ENCODE measurements at regions not wholly inside any gene's neighbourhood (a gene's known extent, or its start where the extent isn't known, plus 50 kb on each side); places are given as distances from the start of the nearest gene placed in this dataset.

DNA sequence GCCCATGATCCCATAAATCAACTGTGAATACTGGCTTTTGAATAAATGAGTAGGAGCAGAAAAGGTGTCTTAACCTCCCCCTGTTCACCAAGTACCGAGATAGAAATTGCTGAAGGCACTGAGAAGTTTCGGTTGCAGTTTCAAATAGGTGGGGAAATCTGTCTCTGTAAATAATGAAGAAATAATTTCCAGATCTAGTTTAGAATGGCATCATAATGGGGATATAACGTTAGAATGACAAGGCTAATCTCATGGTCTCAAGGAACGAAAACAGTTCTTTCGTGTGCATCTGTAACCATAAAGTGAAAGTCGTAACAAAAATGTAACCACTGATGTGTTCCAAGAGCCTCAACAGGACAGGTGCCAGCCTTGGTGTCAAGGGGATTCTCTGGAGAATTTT, 49.9 kb upstream of the TMEM18 start:
- TF ChIP-seq, protein P1, sequence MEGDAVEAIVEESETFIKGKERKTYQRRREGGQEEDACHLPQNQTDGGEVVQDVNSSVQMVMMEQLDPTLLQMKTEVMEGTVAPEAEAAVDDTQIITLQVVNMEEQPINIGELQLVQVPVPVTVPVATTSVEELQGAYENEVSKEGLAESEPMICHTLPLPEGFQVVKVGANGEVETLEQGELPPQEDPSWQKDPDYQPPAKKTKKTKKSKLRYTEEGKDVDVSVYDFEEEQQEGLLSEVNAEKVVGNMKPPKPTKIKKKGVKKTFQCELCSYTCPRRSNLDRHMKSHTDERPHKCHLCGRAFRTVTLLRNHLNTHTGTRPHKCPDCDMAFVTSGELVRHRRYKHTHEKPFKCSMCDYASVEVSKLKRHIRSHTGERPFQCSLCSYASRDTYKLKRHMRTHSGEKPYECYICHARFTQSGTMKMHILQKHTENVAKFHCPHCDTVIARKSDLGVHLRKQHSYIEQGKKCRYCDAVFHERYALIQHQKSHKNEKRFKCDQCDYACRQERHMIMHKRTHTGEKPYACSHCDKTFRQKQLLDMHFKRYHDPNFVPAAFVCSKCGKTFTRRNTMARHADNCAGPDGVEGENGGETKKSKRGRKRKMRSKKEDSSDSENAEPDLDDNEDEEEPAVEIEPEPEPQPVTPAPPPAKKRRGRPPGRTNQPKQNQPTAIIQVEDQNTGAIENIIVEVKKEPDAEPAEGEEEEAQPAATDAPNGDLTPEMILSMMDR (conservative IDR thresholded peaks at IDR 0.05): no peak
- TF ChIP-seq ZFX (IDR thresholded peaks at IDR 0.05): no peak
